ENCODE measurements at regions not wholly inside any gene's neighbourhood (a gene's known extent, or its start where the extent isn't known, plus 50 kb on each side); places are given as distances from the start of the nearest gene placed in this dataset.

- Mint-ChIP-seq H3K27me3 (ENCODE audit: insufficient read depth, low read depth, poor library complexity) (peaks cover 4% of the 10 kb centered on the region), H3K4me3 (no peak overlapping the region), H3K4me1 (peaks cover 2% of the 10 kb centered on the region; the same call in 1 of the 3 replicates), H3K27ac (no peak overlapping the region), H3K9me3 (no peaks in the 10 kb centered on the region), H3K36me3 (ENCODE audit: low read depth) (no peaks in the 10 kb centered on the region)
- no peaks in the 10 kb centered on the region for H3F3A ChIP-seq (replicated peaks; ENCODE audit: low read depth)
- TF ChIP-seq ZNF331 (CRISPR knock-in tag; IDR thresholded peaks at IDR 0.05; ENCODE audit: low read depth) (no peak), ETS1 (IDR thresholded peaks at IDR 0.05) (no peak), STAT1 (IDR thresholded peaks at IDR 0.05; ENCODE audit: unreplicated experiment) (no peak), EZH2phosphoT487 (IDR thresholded peaks at IDR 0.05; ENCODE audit: unreplicated experiment) (no peak), ZNF462 (CRISPR knock-in tag; IDR thresholded peaks at IDR 0.05) (no peak), JUNB (IDR thresholded peaks at IDR 0.05; ENCODE audit: unreplicated experiment) (no peak), POLR2AphosphoS5 (IDR thresholded peaks at IDR 0.05; ENCODE audit: low read depth) (no peak), EZH2 (IDR thresholded peaks at IDR 0.05; ENCODE audit: low read depth, unreplicated experiment) (no peak), NANOG (IDR thresholded peaks at IDR 0.05; ENCODE audit: borderline replicate concordance) (no peak), ZNF114 (CRISPR knock-in tag; IDR thresholded peaks at IDR 0.05) (no peak), REST (IDR thresholded peaks at IDR 0.05; ENCODE audit: unreplicated experiment) (no peak), CREB1 (CRISPR knock-in tag; IDR thresholded peaks at IDR 0.05; ENCODE audit: low read depth) (no peak), CTCF (conservative IDR thresholded peaks at IDR 0.05; ENCODE audit: low read depth in 2 of 2) (no peak)
- no peaks in the 10 kb centered on the region for H3K79me2 ChIP-seq (replicated peaks; ENCODE audit: insufficient read depth)
- H3K4me2 ChIP-seq = no peak overlapping the region
- DNase-seq (ENCODE audit: low spot score) (no peak), ATAC-seq (no peak)
- H3K4me1 ChIP-seq (ENCODE audit: insufficient read depth) = no peaks in the 10 kb centered on the region
- no peak overlapping the region for H2AFZ ChIP-seq
- H4K20me1 ChIP-seq (replicated peaks; ENCODE audit: insufficient read depth) = no peaks in the 10 kb centered on the region
- H3K4me3 ChIP-seq = no peak overlapping the region
- H3K27ac ChIP-seq (ENCODE audit: low read depth) = no peak overlapping the region
- H3K36me3 ChIP-seq (ENCODE audit: insufficient read depth) = no peaks in the 10 kb centered on the region
- no peaks in the 10 kb centered on the region for H3K9me2 ChIP-seq (ENCODE audit: insufficient read depth)
- no peaks in the 10 kb centered on the region for H3K27me3 ChIP-seq (ENCODE audit: insufficient read depth)
These were observed 348.0 kb upstream of the PLD5 start for GRCh38 chr1:242872521-242872920.

Measured in GM23338 (cell line).